ENCODE measurements at regions not wholly inside any gene's neighbourhood (a gene's known extent, or its start where the extent isn't known, plus 50 kb on each side); places are given as distances from the start of the nearest gene placed in this dataset.
"Not testable (repeated sequence)": the region's sequence is repeated elsewhere in the genome, so short reads cannot be mapped to it uniquely, and the experiment has no call there.

- Mint-ChIP-seq H3K9me3 (no peaks in the 10 kb centered on the region), H3K36me3 (ENCODE audit: low read depth) (no peaks in the 10 kb centered on the region), H3K4me1 (ENCODE audit: low read depth) (peaks cover 8% of the 10 kb centered on the region), H3K27me3 (ENCODE audit: low read depth) (peaks cover 27% of the 10 kb centered on the region), H3K27ac (no peak overlapping the region), H3K4me3 (no peak overlapping the region)
- no peak for DNase-seq (ENCODE audit: low spot score)
Observed at GRCh38 chr2:204150721-204151120, 214.2 kb downstream of the ICOS start.

GRCh38 chr2:204152616-204153015 is 216.1 kb downstream of the ICOS start:
- Mint-ChIP-seq H3K36me3 (ENCODE audit: low read depth) (no peaks in the 10 kb centered on the region), H3K27me3 (ENCODE audit: low read depth) (peaks cover 27% of the 10 kb centered on the region)

GRCh38 chr2:204154863-204155262 is 218.3 kb downstream of the ICOS start:
- no peak overlapping the region for H3K4me3 Mint-ChIP-seq
- H3K4me1 Mint-ChIP-seq (ENCODE audit: low read depth), result no peaks in the 10 kb centered on the region
- H3K27ac Mint-ChIP-seq, result no peak overlapping the region
- no peaks in the 10 kb centered on the region for H3K36me3 Mint-ChIP-seq (ENCODE audit: low read depth)
- peaks cover 17% of the 10 kb centered on the region for H3K27me3 Mint-ChIP-seq (ENCODE audit: low read depth)
- DNase-seq (ENCODE audit: low spot score), result no peak
- H3K9me3 Mint-ChIP-seq, result no peaks in the 10 kb centered on the region

More at GRCh38 chr2:204152616-204153015, 216.1 kb downstream of the ICOS start:
- Mint-ChIP-seq H3K9me3 (no peaks in the 10 kb centered on the region), H3K4me3 (no peak overlapping the region), H3K4me1 (ENCODE audit: low read depth) (peaks cover 3% of the 10 kb centered on the region), H3K27ac (no peak overlapping the region)
- no peak for DNase-seq (ENCODE audit: low spot score)

GRCh38 chr2:204156456-204156855 is 219.9 kb downstream of the ICOS start:
- no peaks in the 10 kb centered on the region for H3K4me1 Mint-ChIP-seq (ENCODE audit: low read depth)
- no peaks in the 10 kb centered on the region for H3K9me3 Mint-ChIP-seq

GRCh38 chr2:204157684-204158083 is 221.1 kb downstream of the ICOS start:
- Mint-ChIP-seq H3K4me1 (ENCODE audit: low read depth) (no peaks in the 10 kb centered on the region), H3K36me3 (ENCODE audit: low read depth) (no peaks in the 10 kb centered on the region), H3K27ac (no peak overlapping the region), H3K9me3 (no peaks in the 10 kb centered on the region), H3K4me3 (no peak overlapping the region), H3K27me3 (ENCODE audit: low read depth) (peaks cover 19% of the 10 kb centered on the region)
- no peak for DNase-seq (ENCODE audit: low spot score)

More at GRCh38 chr2:204156456-204156855, 219.9 kb downstream of the ICOS start:
- no peak overlapping the region for H3K4me3 Mint-ChIP-seq
- no peak for DNase-seq (ENCODE audit: low spot score)
- H3K27ac Mint-ChIP-seq, result no peak overlapping the region
- peaks cover 19% of the 10 kb centered on the region for H3K27me3 Mint-ChIP-seq (ENCODE audit: low read depth)
- no peaks in the 10 kb centered on the region for H3K36me3 Mint-ChIP-seq (ENCODE audit: low read depth)

- no peaks in the 10 kb centered on the region for H3K36me3 Mint-ChIP-seq (ENCODE audit: low read depth)
- peaks cover 19% of the 10 kb centered on the region for H3K27me3 Mint-ChIP-seq (ENCODE audit: low read depth)
- H3K4me1 Mint-ChIP-seq (ENCODE audit: low read depth), result no peaks in the 10 kb centered on the region
- no peaks in the 10 kb centered on the region for H3K9me3 Mint-ChIP-seq
- DNase-seq (ENCODE audit: low spot score), result no peak
- H3K4me3 Mint-ChIP-seq, result no peak overlapping the region
- no peak overlapping the region for H3K27ac Mint-ChIP-seq
Observed at GRCh38 chr2:204159526-204159925, 223.0 kb downstream of the ICOS start.

GRCh38 chr2:204160989-204161388 is 224.4 kb downstream of the ICOS start:
- no peaks in the 10 kb centered on the region for H3K9me3 Mint-ChIP-seq
- no peaks in the 10 kb centered on the region for H3K4me1 Mint-ChIP-seq (ENCODE audit: low read depth)
- H3K27me3 Mint-ChIP-seq (ENCODE audit: low read depth), result peaks cover 22% of the 10 kb centered on the region
- DNase-seq (ENCODE audit: low spot score), result no peak
- no peak overlapping the region for H3K4me3 Mint-ChIP-seq
- no peak overlapping the region for H3K27ac Mint-ChIP-seq
- no peaks in the 10 kb centered on the region for H3K36me3 Mint-ChIP-seq (ENCODE audit: low read depth)

GRCh38 chr2:204161886-204162285 is 225.3 kb downstream of the ICOS start:
- peaks cover 27% of the 10 kb centered on the region for H3K27me3 Mint-ChIP-seq (ENCODE audit: low read depth)
- no peaks in the 10 kb centered on the region for H3K36me3 Mint-ChIP-seq (ENCODE audit: low read depth)
- DNase-seq (ENCODE audit: low spot score), result no peak
- H3K27ac Mint-ChIP-seq, result no peak overlapping the region
- no peak overlapping the region for H3K4me3 Mint-ChIP-seq
- no peaks in the 10 kb centered on the region for H3K4me1 Mint-ChIP-seq (ENCODE audit: low read depth)
- H3K9me3 Mint-ChIP-seq, result no peaks in the 10 kb centered on the region

GRCh38 chr2:204166961-204167360 is 230.4 kb downstream of the ICOS start:
- Mint-ChIP-seq H3K27ac (no peak overlapping the region), H3K9me3 (no peaks in the 10 kb centered on the region)

GRCh38 chr2:204167670-204168069 is 231.1 kb downstream of the ICOS start:
- H3K27me3 Mint-ChIP-seq (ENCODE audit: low read depth), result peaks cover 14% of the 10 kb centered on the region
- H3K4me3 Mint-ChIP-seq; DNase-seq (ENCODE audit: low spot score); H3K9me3 Mint-ChIP-seq; H3K36me3 Mint-ChIP-seq (ENCODE audit: low read depth); H3K4me1 Mint-ChIP-seq (ENCODE audit: low read depth); H3K27ac Mint-ChIP-seq: not testable (repeated sequence)

More at GRCh38 chr2:204166961-204167360, 230.4 kb downstream of the ICOS start:
- peaks cover 14% of the 10 kb centered on the region for H3K27me3 Mint-ChIP-seq (ENCODE audit: low read depth)
- H3K4me3 Mint-ChIP-seq, result no peak overlapping the region
- H3K36me3 Mint-ChIP-seq (ENCODE audit: low read depth), result no peaks in the 10 kb centered on the region
- no peak for DNase-seq (ENCODE audit: low spot score)
- no peaks in the 10 kb centered on the region for H3K4me1 Mint-ChIP-seq (ENCODE audit: low read depth)

GRCh38 chr2:204170411-204170810 is 233.8 kb downstream of the ICOS start:
- H3K36me3 Mint-ChIP-seq (ENCODE audit: low read depth), result no peaks in the 10 kb centered on the region
- DNase-seq (ENCODE audit: low spot score), result no peak
- no peaks in the 10 kb centered on the region for H3K4me1 Mint-ChIP-seq (ENCODE audit: low read depth)
- no peaks in the 10 kb centered on the region for H3K9me3 Mint-ChIP-seq
- peaks cover 11% of the 10 kb centered on the region for H3K27me3 Mint-ChIP-seq (ENCODE audit: low read depth)
- no peak overlapping the region for H3K4me3 Mint-ChIP-seq
- no peak overlapping the region for H3K27ac Mint-ChIP-seq

- Mint-ChIP-seq H3K4me1 (ENCODE audit: low read depth) (no peaks in the 10 kb centered on the region), H3K9me3 (no peaks in the 10 kb centered on the region), H3K27me3 (ENCODE audit: low read depth) (peaks cover 2% of the 10 kb centered on the region), H3K36me3 (ENCODE audit: low read depth) (no peaks in the 10 kb centered on the region), H3K4me3 (no peak overlapping the region), H3K27ac (no peak overlapping the region)
- no peak for DNase-seq (ENCODE audit: low spot score)
Observed at GRCh38 chr2:204171432-204172144, 235.0 kb downstream of the ICOS start.

- peaks cover 3% of the 10 kb centered on the region for H3K4me1 Mint-ChIP-seq (ENCODE audit: low read depth)
- H3K27me3 Mint-ChIP-seq (ENCODE audit: low read depth), result peaks cover 2% of the 10 kb centered on the region
- H3K4me3 Mint-ChIP-seq, result no peak overlapping the region
- no peaks in the 10 kb centered on the region for H3K9me3 Mint-ChIP-seq
- DNase-seq (ENCODE audit: low spot score), result no peak
- no peaks in the 10 kb centered on the region for H3K36me3 Mint-ChIP-seq (ENCODE audit: low read depth)
- no peak overlapping the region for H3K27ac Mint-ChIP-seq
Observed at GRCh38 chr2:204172145-204172600, 235.6 kb downstream of the ICOS start.

GRCh38 chr2:204174034-204174433 is 237.5 kb downstream of the ICOS start:
- H3K27ac Mint-ChIP-seq, result no peak overlapping the region
- H3K4me1 Mint-ChIP-seq (ENCODE audit: low read depth), result peaks cover 7% of the 10 kb centered on the region
- H3K27me3 Mint-ChIP-seq (ENCODE audit: low read depth), result peaks cover 5% of the 10 kb centered on the region
- H3K4me3 Mint-ChIP-seq, result no peak overlapping the region
- no peak for DNase-seq (ENCODE audit: low spot score)
- H3K9me3 Mint-ChIP-seq, result no peaks in the 10 kb centered on the region
- no peaks in the 10 kb centered on the region for H3K36me3 Mint-ChIP-seq (ENCODE audit: low read depth)

Measured in T-helper 2 cell treated with Interferon-gamma antibody and Interleukin-4, amounts not matched to agents 5 μg/mL and 100 μg/mL, for 36 hours (primary cell).